H1 (cell line): ENCODE measurements at regions not wholly inside any gene's neighbourhood (a gene's known extent, or its start where the extent isn't known, plus 50 kb on each side); places are given as distances from the start of the nearest gene placed in this dataset.

Experiments
- CBX8 ChIP-seq: fragments of 300-800, 300-1000 bp; sonication (generic); IDR thresholded peaks from 2 replicates; pipeline ENCODE4 v1.7.1; 2016; ENCODE audit warnings: low read depth, low read length, borderline replicate concordance
- CHD7 ChIP-seq: fragments of 300-600 bp; sonication (generic); IDR thresholded peaks from 2 replicates; pipeline ENCODE4 v1.7.1; 2012; ENCODE audit warnings: low read length, moderate library complexity, mild to moderate bottlenecking, inconsistent platforms; ENCODE audit not compliant: insufficient replicate concordance
- FOSL1 ChIP-seq: IDR thresholded peaks from 2 replicates; pipeline ENCODE4 v1.6.1; 2011; ENCODE audit warnings: mild to moderate bottlenecking, low read depth, low read length, moderate library complexity; ENCODE audit not compliant: insufficient read depth
- JUN ChIP-seq: IDR thresholded peaks from 2 replicates; pipeline ENCODE4 v1.6.1; 2011; ENCODE audit warnings: low read depth, mild to moderate bottlenecking, improper control_type of control experiment, low read length
- JUND ChIP-seq: IDR thresholded peaks from 2 replicates; pipeline ENCODE4 v1.6.1; 2011; ENCODE audit warnings: mild to moderate bottlenecking, improper control_type of control experiment, low read length
- USF2 ChIP-seq: IDR thresholded peaks from 2 replicates; pipeline ENCODE4 v1.6.1; 2011; ENCODE audit warnings: low read length, improper control_type of control experiment

GRCh38 chr7:37604078-37604477 is 79.5 kb upstream of the GPR141 start (continued):
- no peak for TF ChIP-seq CHD7
- no peak for TF ChIP-seq CBX8
- no peak for TF ChIP-seq USF2
- TF ChIP-seq JUND = no peak
- no peak for TF ChIP-seq JUN
- TF ChIP-seq FOSL1 = no peak
